ENCODE measurements at regions not wholly inside any gene's neighbourhood (a gene's known extent, or its start where the extent isn't known, plus 50 kb on each side); places are given as distances from the start of the nearest gene placed in this dataset.

GRCh38 chr7:25032774-25033743 is 53.1 kb upstream of the OSBPL3 start:
- Histone ChIP-seq H4K20me1 (ENCODE audit: insufficient read depth) (no peaks in the 10 kb centered on the region), H3F3A (ENCODE audit: insufficient read depth, low read depth) (peaks cover 38% of the 10 kb centered on the region), H3K9me3 (ENCODE audit: insufficient read depth, low read depth) (peaks cover 10% of the 10 kb centered on the region; the same call in 1 of the 2 replicates), H3K4me3 (no peak overlapping the region), H2AFZ (no peak overlapping the region), H3K27ac (no peak overlapping the region), H3K27me3 (ENCODE audit: insufficient read depth, low read depth) (no peaks in the 10 kb centered on the region), H3K4me2 (peak overlapping the region; percentile 35; the same call in 1 of the 2 replicates), H3K9me2 (ENCODE audit: insufficient read depth) (no peaks in the 10 kb centered on the region), H3K36me3 (ENCODE audit: low read depth) (no peaks in the 10 kb centered on the region), H3K79me2 (ENCODE audit: low read depth) (no peaks in the 10 kb centered on the region), H3K4me1 (replicated peaks; ENCODE audit: insufficient read depth) (peaks cover 52% of the 10 kb centered on the region)
- no TSS peak for BruUV-seq (replicated peaks)
- no peak for DNase-seq
- ChIA-PET CTCF (no interaction called here), POLR2A (ENCODE audit: unreplicated experiment) (no interaction called here)
- TF ChIP-seq EZH2 (IDR thresholded peaks at IDR 0.05; ENCODE audit: low read depth) (no peak), CTCF (conservative IDR thresholded peaks at IDR 0.05) (no peak)
- intact Hi-C loops (cut with micrococcal nuclease; ENCODE audit: unreplicated experiment): no loop called here

GRCh38 chr7:25031432-25031831 is 51.5 kb upstream of the OSBPL3 start:
- CTCF ChIA-PET: interaction anchor here (0.7 to 1.7 kb wide), 4 partner anchors 40 to 211 kb away, joined by 3 to 11 read pairs (median 8); partner anchors contain the start of gene OSBPL3

More at GRCh38 chr7:25031432-25031831, 51.5 kb upstream of the OSBPL3 start:
- TF ChIP-seq CTCF (conservative IDR thresholded peaks at IDR 0.05) (no peak; the same call in 1 of the 2 replicates), EZH2 (IDR thresholded peaks at IDR 0.05; ENCODE audit: low read depth) (no peak)
- peaks cover 61% of the 10 kb centered on the region for H3K4me1 ChIP-seq (replicated peaks; ENCODE audit: insufficient read depth)
- intact Hi-C loops (cut with micrococcal nuclease; ENCODE audit: unreplicated experiment): loop anchor here (1.0 to 2.0 kb wide), 4 partner anchors 38 to 125 kb away; partner anchors contain the start of gene OSBPL3
- peak overlapping the region; percentile 87 for H3K27ac ChIP-seq
- H3K36me3 ChIP-seq (ENCODE audit: low read depth): no peaks in the 10 kb centered on the region; the same call in 1 of the 2 replicates
- no peaks in the 10 kb centered on the region for H4K20me1 ChIP-seq (ENCODE audit: insufficient read depth)
- DNase-seq: peak; percentile 43 to 74
- H3K4me2 ChIP-seq: peak overlapping the region; percentile 35
- peaks cover 45% of the 10 kb centered on the region for H3F3A ChIP-seq (ENCODE audit: insufficient read depth, low read depth)
- H3K9me3 ChIP-seq (ENCODE audit: insufficient read depth, low read depth): peaks cover 10% of the 10 kb centered on the region; the same call in 1 of the 2 replicates
- no peaks in the 10 kb centered on the region for H3K27me3 ChIP-seq (ENCODE audit: insufficient read depth, low read depth)
- no peaks in the 10 kb centered on the region for H3K79me2 ChIP-seq (ENCODE audit: low read depth)
- no peak overlapping the region for H3K4me3 ChIP-seq
- no peaks in the 10 kb centered on the region for H3K9me2 ChIP-seq (ENCODE audit: insufficient read depth)
- BruUV-seq (replicated peaks): TSS peak; percentile 50
- no peak overlapping the region for H2AFZ ChIP-seq
- POLR2A ChIA-PET (ENCODE audit: unreplicated experiment): interaction anchor here (0.7 to 2.2 kb wide), 2 partner anchors 50 to 1483 kb away, joined by 3 to 36 read pairs; partner anchors contain the start of gene OSBPL3

All from PC-9 (cell line).